HG03139 (cell line): ENCODE measurements at regions not wholly inside any gene's neighbourhood (a gene's known extent, or its start where the extent isn't known, plus 50 kb on each side); places are given as distances from the start of the nearest gene placed in this dataset.

ENCODE experiments used
- ATAC-seq: cut with Tn5 transposase; IDR thresholded peaks from one replicate; pipeline ENCODE4 v1.9.1; 2021; ENCODE audit not compliant: unreplicated experiment

- no peak for ATAC-seq
These were observed 101.9 kb upstream of the SFSWAP start for GRCh38 chr12:131608740-131609690.

DNA sequence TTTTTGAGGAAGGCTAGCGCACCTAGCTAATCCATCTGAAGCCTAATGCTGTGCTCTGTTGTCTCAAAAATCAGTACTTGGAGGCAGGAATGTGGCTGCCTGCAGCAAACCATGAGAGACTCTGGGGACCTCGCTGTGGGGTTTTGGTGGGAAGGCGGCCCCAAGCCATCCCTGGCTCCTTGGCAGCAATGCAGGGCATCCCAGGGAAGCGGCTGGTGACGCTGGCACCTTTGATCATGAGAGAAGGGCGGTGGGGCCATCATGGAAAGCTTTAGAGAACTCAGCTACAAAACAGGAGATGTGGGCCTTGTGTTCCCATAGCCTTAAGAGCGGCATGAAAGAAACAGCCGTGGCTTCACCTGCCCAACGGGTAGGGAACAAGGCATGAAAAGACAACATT lies 101.1 kb upstream of the SFSWAP start:
- ATAC-seq, result no peak

- ATAC-seq, result no peak
These were observed 100.7 kb upstream of the SFSWAP start for GRCh38 chr12:131610181-131610580.

DNA sequence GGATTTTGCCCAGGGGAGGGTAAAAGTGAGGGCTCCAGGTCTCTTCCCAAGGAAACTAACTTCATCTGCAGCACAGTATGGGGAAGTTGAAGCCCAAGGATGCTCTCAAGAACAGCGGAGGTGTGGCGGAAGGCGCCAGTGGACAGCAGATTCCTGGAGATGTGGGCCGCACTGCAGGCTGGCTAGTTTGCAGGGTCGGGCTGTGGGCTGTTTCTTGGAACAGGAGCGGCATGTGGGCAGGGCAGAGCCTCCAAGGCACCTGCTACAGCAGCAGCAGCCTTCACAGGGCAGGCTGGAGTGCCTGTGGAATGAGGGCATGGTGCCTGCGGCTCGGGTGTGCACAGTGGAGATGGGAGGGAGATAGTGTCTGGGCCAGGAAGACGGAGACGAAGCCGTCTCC lies 100.0 kb upstream of the SFSWAP start:
- no peak for ATAC-seq

- no peak for ATAC-seq
These were observed 99.3 kb upstream of the SFSWAP start for GRCh38 chr12:131611416-131612091.

DNA sequence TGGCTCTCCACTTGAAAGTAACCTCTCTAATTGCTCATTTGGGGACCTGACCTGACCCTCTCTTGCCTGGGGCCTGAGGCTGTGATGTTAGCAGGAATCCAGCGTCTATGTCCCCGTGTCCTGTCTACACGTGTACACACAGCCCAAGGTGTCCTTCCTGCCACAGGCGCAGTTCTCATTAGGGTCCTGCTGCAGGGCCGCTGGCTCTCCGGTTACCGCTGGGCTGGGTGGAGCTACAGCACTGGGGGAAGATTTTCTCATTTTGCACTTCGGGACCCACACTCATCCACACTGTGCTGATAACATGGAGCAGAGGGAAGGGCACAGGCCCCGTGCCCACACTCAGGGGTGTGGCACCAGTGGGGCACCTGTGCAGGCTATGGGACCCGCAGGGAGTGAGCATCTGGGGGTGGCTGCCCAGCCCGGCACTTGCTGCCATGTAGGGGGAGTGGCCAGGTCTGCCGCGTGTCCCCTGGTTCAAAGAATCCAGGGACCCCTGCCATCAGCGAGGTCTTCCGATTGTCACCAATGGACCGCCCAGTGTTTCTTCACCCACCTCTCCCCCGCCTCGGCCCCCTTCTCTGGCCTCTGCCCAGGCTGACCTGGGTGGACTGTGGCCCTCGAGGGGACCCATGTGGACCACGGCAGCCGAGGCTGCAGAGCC lies 98.7 kb upstream of the SFSWAP start:
- no peak for ATAC-seq

DNA sequence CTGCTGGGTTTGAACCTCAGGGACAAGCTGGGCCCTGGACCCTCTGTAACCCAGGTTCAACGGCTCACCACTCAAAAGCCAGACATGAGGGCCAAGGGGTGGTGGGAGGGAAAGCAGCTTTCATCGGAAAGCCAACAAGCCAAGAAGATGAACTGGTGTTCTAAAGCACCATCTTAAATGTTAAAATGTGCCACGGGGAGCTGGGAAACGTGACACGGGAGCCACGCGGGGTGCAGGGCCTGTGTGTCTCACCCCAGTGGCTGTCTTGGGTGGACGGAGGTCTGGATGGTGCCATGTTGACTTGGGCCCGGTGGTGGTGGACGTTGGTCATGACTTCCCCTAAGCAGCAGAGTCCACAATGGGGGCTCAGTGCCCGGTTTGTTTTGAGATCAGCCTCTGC lies 97.7 kb upstream of the SFSWAP start:
- no peak for ATAC-seq

- no peak for ATAC-seq
These were observed 97.2 kb upstream of the SFSWAP start for GRCh38 chr12:131613678-131614077.

- ATAC-seq, result no peak
These were observed 95.4 kb upstream of the SFSWAP start for GRCh38 chr12:131615326-131616042.

DNA sequence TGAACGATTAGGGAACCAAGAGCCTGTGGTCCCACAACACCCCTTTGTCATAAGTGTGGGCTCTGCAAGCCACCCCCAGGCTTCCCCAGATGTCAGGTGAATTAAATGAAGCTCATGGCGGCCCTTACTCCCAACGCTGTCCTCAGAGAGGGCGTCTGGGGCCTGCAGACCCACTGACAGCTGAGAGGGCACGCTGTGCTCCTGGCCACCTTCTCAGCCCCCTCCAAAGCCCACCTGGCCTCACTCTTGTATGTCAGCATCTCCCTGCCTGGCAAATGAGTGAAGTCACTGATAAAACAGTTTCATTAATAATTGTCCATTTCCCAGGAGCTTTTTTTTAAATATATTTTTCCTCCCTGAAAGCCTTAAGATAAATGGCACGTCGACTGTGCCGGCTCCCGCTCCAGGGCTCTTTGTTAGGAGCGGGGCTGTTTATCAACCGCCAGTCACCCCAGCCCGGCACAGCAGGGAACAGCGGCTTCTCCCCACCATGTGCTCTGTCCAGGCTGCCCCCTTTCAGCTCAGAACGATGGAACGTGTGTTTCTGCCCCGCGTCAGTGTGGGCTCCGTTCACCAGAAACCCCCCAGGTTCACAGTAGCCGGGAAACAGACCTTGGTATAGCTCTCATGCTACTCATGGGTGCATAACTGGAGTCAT lies 94.7 kb upstream of the SFSWAP start:
- no peak for ATAC-seq

GRCh38 chr12:131616738-131617137 lies 94.2 kb upstream of the SFSWAP start:
- no peak for ATAC-seq

GRCh38 chr12:131617179-131617578 lies 93.7 kb upstream of the SFSWAP start:
- no peak for ATAC-seq

DNA sequence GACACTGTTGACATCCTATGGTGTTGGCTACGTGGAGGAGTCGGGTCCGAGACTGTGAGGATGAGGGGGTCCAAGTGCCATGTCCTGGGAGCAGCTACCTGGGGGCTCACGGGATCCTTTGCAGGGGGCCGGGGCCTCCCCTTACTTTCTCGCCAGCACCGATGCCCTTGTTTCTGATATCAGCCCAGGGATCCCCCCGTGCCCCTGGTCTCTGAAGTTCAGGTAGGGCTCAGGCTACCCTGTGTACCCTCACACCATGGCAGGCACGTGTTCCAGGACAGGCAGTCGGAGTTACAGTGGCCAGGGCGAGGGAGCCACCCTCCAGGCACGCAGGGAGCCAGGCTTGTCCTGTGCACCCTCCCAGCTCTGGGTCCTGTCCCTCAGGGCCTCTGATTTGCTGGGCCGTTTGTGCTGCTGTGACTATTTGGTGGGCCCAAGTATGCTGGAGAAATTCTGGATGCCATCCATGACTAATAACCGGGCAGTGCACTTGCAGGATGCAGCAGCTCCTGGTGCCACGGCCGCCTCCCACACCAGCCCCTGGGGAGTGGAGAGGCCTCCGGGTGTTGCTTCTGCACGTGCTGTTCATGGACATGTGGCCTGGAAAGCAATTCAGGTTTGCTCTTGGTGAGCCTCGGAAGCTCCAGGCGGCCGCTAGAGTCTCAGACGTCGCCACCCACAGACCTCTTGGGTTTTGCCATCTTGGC lies 93.1 kb upstream of the SFSWAP start:
- no peak for ATAC-seq

DNA sequence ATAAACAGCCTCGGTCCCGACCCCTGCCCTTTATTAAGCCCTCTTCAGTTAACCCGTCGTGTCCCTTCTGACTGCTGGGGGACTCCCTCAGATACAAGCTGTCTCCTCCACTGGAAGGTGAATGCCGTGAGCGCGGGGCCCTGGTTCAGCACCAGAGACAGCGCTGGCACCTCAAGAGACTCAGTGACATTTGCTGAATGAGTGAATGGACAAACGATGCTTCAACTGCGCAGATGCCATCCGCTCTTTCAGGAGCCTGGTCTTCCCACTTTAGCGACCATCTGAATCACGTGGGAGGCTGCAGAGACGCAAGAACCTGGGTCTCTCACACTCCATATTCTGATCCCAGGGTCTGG lies 92.6 kb upstream of the SFSWAP start:
- no peak for ATAC-seq

DNA sequence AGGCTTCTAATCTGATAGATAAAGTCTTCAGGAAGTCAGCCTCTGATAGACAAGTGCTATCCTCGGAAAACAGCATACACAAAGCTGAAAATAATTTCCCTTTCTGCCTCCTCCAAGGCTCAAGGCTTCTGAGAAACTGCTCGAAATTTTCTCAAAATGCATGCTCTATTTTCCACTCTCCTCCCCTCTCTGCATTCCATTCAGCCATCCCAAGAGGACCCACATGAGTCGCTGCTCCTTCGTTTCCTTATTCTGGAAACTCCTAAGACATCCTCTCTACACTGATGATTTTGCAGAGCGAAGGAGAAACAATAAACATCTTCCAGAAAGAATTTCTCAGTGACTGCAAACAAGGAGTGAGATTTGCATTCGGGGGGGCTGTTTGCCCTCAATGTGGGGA lies 92.2 kb upstream of the SFSWAP start:
- no peak for ATAC-seq

DNA sequence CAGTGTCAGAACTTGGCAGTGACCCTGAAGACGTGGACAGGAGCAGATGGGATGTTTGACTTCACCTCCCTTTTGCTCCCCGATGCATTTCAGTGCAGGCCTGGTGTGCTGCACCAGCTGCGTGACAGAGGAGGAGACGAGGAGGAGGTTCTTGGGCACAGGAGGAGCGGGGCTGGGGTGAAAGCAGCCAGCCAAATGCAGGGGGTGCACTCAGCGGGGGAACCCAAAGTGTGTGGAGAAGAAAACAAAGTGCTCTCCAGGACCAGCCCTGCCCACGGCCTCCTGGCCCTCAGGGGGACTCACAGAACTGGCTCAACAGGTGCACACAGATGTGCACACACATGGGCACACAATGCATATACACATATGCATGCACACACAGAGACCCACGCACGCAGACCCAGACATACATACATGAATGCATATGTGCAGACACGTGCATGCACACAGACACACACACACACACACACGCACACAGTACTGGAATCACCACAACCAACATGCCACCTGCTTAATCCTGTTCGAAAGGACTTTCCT lies 91.7 kb upstream of the SFSWAP start:
- ATAC-seq, result no peak

GRCh38 chr12:131619736-131620506 lies 91.0 kb upstream of the SFSWAP start:
- ATAC-seq, result no peak

GRCh38 chr12:131620520-131620919 lies 90.4 kb upstream of the SFSWAP start:
- no peak for ATAC-seq
